SK-N-SH (cell line): ENCODE measurements at regions not wholly inside any gene's neighbourhood (a gene's known extent, or its start where the extent isn't known, plus 50 kb on each side); places are given as distances from the start of the nearest gene placed in this dataset.

ENCODE experiments used
- CTCF ChIA-PET: fragments of 300-600, 350-600 bp; formaldehyde crosslinking; extraction: SDS; loops from one replicate; lab custom pipeline; 2021; lab: Yijun Ruan, JAX
- POLR2A ChIA-PET: fragments of 350-600 bp; sonication (Branson Sonifier 250); formaldehyde crosslinking; extraction: SDS; loops from one replicate; lab custom pipeline; 2020; ENCODE audit warnings: antibody characterized with exemption, inconsistent platforms; lab: Yijun Ruan, JAX
- DNase-seq: peaks from one replicate; pipeline ENCODE4 v3.0.0; 2012
- H2AFZ ChIP-seq: fragments of 200-600 bp; sonication (generic); 2 replicates; pipeline ENCODE4 v1.8.1; 2016; ENCODE audit warnings: antibody characterized with exemption, mild to moderate bottlenecking, low read depth
- H3F3A ChIP-seq: fragments of 200-600 bp; sonication (generic); replicated peaks from 2 replicates; pipeline ENCODE3; 2016; ENCODE audit warnings: antibody characterized with exemption, mild to moderate bottlenecking; ENCODE audit not compliant: insufficient read depth
- H3K27ac ChIP-seq, 2 experiments: fragments of 200-500 bp in 1 of 2; fragments of 200-600 bp in 1 of 2; sonication (Bioruptor generic) in 1 of 2; sonication (generic), shearing (Covaris generic) in 1 of 2; 2 replicates each; pipeline versions ENCODE4 v1.5.1 to v1.6.1; 2014 to 2016; ENCODE audit warnings: low read depth in 2 of 2, inconsistent platforms in 1 of 2, low read length in 1 of 2, mild to moderate bottlenecking in 1 of 2, mixed read lengths in 1 of 2
- H3K27me3 ChIP-seq: fragments of 200-600 bp; sonication (generic), shearing (Covaris generic); 2 replicates; pipeline ENCODE4 v1.6.1; 2016; ENCODE audit warnings: mixed run types; ENCODE audit not compliant: insufficient read depth
- H3K36me3 ChIP-seq, 2 experiments: fragments of 200-500 bp in 1 of 2; fragments of 200-600 bp in 1 of 2; sonication (Bioruptor generic) in 1 of 2; sonication (generic) in 1 of 2; replicated peaks in 1 of 2; 2 replicates each; pipeline versions ENCODE3 to v1.5.1; 2014 to 2016; ENCODE audit warnings: low read length in 1 of 2, mild to moderate bottlenecking in 1 of 2; ENCODE audit not compliant: insufficient read depth in 2 of 2, control insufficient read depth in 1 of 2
- H3K4me1 ChIP-seq, 2 experiments: fragments of 200-500 bp in 1 of 2; fragments of 200-600 bp in 1 of 2; sonication (Bioruptor generic) in 1 of 2; sonication (generic), shearing (Covaris generic) in 1 of 2; 2 replicates each; pipeline versions ENCODE4 v1.5.1 to v1.6.1; 2014 to 2016; ENCODE audit warnings: low read depth in 1 of 2, low read length in 1 of 2, mixed run types in 1 of 2; ENCODE audit not compliant: insufficient read depth in 2 of 2, control insufficient read depth in 1 of 2
- H3K4me2 ChIP-seq: fragments of 200-600 bp; sonication (generic), shearing (Covaris generic); 2 replicates; pipeline ENCODE4 v1.6.1; 2017; ENCODE audit warnings: mixed run types
- H3K4me3 ChIP-seq, 2 experiments: fragments of 200-500 bp in 1 of 2; fragments of 200-600 bp in 1 of 2; sonication (Bioruptor generic) in 1 of 2; sonication (generic), shearing (Covaris generic) in 1 of 2; 2 replicates each; pipeline versions ENCODE4 v1.5.1 to v1.8.1; 2014 to 2016; ENCODE audit warnings: low read depth in 2 of 2, inconsistent platforms in 1 of 2, low read length in 1 of 2, mild to moderate bottlenecking in 1 of 2, mixed read lengths in 1 of 2, moderate library complexity in 1 of 2
- H3K79me2 ChIP-seq: fragments of 200-600 bp; sonication (generic); 2 replicates; pipeline ENCODE4 v1.8.1; 2017; ENCODE audit warnings: mild to moderate bottlenecking; ENCODE audit not compliant: insufficient read depth
- H3K9ac ChIP-seq: fragments of 200-600 bp; sonication (generic); 2 replicates; pipeline ENCODE4 v1.6.1; 2017; ENCODE audit warnings: mixed run types
- H3K9me2 ChIP-seq: fragments of 200-600 bp; sonication (generic); 2 replicates; pipeline ENCODE4 v1.6.1; 2017; ENCODE audit warnings: mixed run types
- H3K9me3 ChIP-seq: fragments of 200-600 bp; sonication (generic); 2 replicates; pipeline ENCODE4 v1.6.1; 2017; ENCODE audit warnings: mixed run types, mild to moderate bottlenecking, moderate library complexity
- H4K20me1 ChIP-seq: fragments of 200-600 bp; sonication (generic); 2 replicates; pipeline ENCODE4 v1.6.1; 2017; ENCODE audit warnings: mild to moderate bottlenecking, mixed run types; ENCODE audit not compliant: insufficient read depth
- CHD2 ChIP-seq: fragments of 150-350 bp; IDR thresholded peaks from 2 replicates; pipeline ENCODE4 v1.6.1; 2018; ENCODE audit warnings: low read length; ENCODE audit not compliant: partially characterized antibody
- EZH2phosphoT487 ChIP-seq: fragments of 200-600 bp; sonication (generic); IDR thresholded peaks from 2 replicates; pipeline ENCODE4 v1.6.1; 2017; ENCODE audit warnings: low read depth, mixed run types, mild to moderate bottlenecking, antibody characterized with exemption, moderate library complexity, borderline replicate concordance
- FOSL2 ChIP-seq: IDR thresholded peaks from 2 replicates; pipeline ENCODE4 v1.4.0; 2012; ENCODE audit warnings: low read depth, mild to moderate bottlenecking, moderate library complexity, borderline replicate concordance
- FOXM1 ChIP-seq: IDR thresholded peaks from 2 replicates; pipeline ENCODE4 v1.4.0; 2012; ENCODE audit warnings: low read depth, mild to moderate bottlenecking
- GABPA ChIP-seq: IDR thresholded peaks from 2 replicates; pipeline ENCODE4 v1.4.0; 2012; ENCODE audit warnings: low read depth, mild to moderate bottlenecking
- JUND ChIP-seq: IDR thresholded peaks from 2 replicates; pipeline ENCODE4 v1.4.0; 2012
- NFIC ChIP-seq: IDR thresholded peaks from 2 replicates; pipeline ENCODE4 v1.4.0; 2012; ENCODE audit warnings: borderline replicate concordance
- POLR2AphosphoS5 ChIP-seq: IDR thresholded peaks from 2 replicates; pipeline ENCODE4 v1.6.1; 2012; ENCODE audit warnings: low read depth, low read length
- RFX5 ChIP-seq: IDR thresholded peaks from 2 replicates; pipeline ENCODE4 v1.6.1; 2012; ENCODE audit warnings: mild to moderate bottlenecking, improper control_type of control experiment, low read length
- WGBS: methylation state at CpG from one replicate; pipeline ENCODE4 v1.1.6; 2017; ENCODE audit warnings: low lambda C conversion rate; 5-methylcytosine and 5-hydroxymethylcytosine counted together
- TF ChIP-seq, protein P1 (sequence below): IDR thresholded peaks from 2 replicates; pipeline ENCODE4 v1.4.0; 2012; ENCODE audit warnings: low read depth, borderline replicate concordance
- TF ChIP-seq, protein P2 (sequence below): fragments of 200-600 bp; sonication (generic); IDR thresholded peaks from 2 replicates; pipeline ENCODE4 v1.6.1; 2017; ENCODE audit warnings: antibody characterized with exemption, mild to moderate bottlenecking, moderate library complexity

GRCh38 chr2:43038034-43038695, 188.2 kb downstream of the ZFP36L2 start (continued):
- TF ChIP-seq, protein P1, sequence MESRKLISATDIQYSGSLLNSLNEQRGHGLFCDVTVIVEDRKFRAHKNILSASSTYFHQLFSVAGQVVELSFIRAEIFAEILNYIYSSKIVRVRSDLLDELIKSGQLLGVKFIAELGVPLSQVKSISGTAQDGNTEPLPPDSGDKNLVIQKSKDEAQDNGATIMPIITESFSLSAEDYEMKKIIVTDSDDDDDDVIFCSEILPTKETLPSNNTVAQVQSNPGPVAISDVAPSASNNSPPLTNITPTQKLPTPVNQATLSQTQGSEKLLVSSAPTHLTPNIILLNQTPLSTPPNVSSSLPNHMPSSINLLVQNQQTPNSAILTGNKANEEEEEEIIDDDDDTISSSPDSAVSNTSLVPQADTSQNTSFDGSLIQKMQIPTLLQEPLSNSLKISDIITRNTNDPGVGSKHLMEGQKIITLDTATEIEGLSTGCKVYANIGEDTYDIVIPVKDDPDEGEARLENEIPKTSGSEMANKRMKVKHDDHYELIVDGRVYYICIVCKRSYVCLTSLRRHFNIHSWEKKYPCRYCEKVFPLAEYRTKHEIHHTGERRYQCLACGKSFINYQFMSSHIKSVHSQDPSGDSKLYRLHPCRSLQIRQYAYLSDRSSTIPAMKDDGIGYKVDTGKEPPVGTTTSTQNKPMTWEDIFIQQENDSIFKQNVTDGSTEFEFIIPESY: no peak
- TF ChIP-seq FOXM1: 0 out of 2 replicates have a peak, but pooled peaks have one; percentile 57
- TF ChIP-seq EZH2phosphoT487: no peak
- TF ChIP-seq CHD2: peak; percentile 54
- TF ChIP-seq GABPA: no peak
- peak; percentile 54; the same call in 1 of the 2 replicates for TF ChIP-seq FOSL2
- TF ChIP-seq, protein P2, sequence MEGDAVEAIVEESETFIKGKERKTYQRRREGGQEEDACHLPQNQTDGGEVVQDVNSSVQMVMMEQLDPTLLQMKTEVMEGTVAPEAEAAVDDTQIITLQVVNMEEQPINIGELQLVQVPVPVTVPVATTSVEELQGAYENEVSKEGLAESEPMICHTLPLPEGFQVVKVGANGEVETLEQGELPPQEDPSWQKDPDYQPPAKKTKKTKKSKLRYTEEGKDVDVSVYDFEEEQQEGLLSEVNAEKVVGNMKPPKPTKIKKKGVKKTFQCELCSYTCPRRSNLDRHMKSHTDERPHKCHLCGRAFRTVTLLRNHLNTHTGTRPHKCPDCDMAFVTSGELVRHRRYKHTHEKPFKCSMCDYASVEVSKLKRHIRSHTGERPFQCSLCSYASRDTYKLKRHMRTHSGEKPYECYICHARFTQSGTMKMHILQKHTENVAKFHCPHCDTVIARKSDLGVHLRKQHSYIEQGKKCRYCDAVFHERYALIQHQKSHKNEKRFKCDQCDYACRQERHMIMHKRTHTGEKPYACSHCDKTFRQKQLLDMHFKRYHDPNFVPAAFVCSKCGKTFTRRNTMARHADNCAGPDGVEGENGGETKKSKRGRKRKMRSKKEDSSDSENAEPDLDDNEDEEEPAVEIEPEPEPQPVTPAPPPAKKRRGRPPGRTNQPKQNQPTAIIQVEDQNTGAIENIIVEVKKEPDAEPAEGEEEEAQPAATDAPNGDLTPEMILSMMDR: no peak
- peak; percentile 78 for TF ChIP-seq NFIC
- peak; percentile 84 for TF ChIP-seq JUND
- peak; percentile 31; the same call in 1 of the 2 replicates for TF ChIP-seq RFX5

DNA sequence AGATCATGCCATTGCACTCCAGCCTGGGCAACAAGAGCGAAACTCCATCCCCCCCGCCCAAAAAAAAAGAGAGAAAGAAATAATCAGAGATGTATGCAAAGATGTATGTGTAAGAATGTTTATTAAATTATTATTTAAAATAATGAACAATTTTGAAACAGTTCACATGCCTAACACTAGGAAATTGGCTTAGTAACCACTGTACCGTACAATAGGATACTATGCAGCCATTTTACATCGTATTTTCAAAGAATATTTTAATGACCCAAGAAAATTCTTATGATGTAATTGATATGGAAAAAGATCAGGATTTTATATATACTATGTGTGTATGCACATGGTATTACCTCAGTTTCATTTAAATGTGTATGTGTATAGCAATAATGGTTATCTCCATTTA, 190.5 kb downstream of the ZFP36L2 start:
- Histone ChIP-seq H3K4me3 (no peak overlapping the region), H3K9me3 (no peaks in the 10 kb centered on the region), H3K27me3 (no peaks in the 10 kb centered on the region), H4K20me1 (no peaks in the 10 kb centered on the region), H3K4me1 (peaks cover 17 to 23% of the 10 kb centered on the region in 2 experiments; a peak in 3 of 4 replicates), H3K9me2 (no peaks in the 10 kb centered on the region), H3K79me2 (no peaks in the 10 kb centered on the region), H3K4me2 (no peak overlapping the region), H3K27ac (no peak overlapping the region), H3F3A (peaks cover 16% of the 10 kb centered on the region), H2AFZ (no peak overlapping the region), H3K9ac (no peak overlapping the region), H3K36me3 (no peaks in the 10 kb centered on the region)
- CTCF ChIA-PET: interaction anchor here (1.4 to 3.9 kb wide), 3 partner anchors 9 to 38 kb away, joined by 5 to 21 read pairs (median 7); no protein-coding TSS in a partner anchor
- POLR2A ChIA-PET: no interaction called here
- no peak for DNase-seq
- 94% methylated on average over 4 of the region's 4 CpGs for WGBS
- TF ChIP-seq, protein P2: peak; percentile 24; the same call in 1 of the 2 replicates
- no peak for TF ChIP-seq POLR2AphosphoS5
